Prostate gland (tissue), 2 donors: ENCODE measurements at regions not wholly inside any gene's neighbourhood (a gene's known extent, or its start where the extent isn't known, plus 50 kb on each side); places are given as distances from the start of the nearest gene placed in this dataset.
A peak's percentile ranks its signal among the peaks of the same experiment; 100 is the strongest.
"Not testable (repeated sequence)": the region's sequence is repeated elsewhere in the genome, so short reads cannot be mapped to it uniquely, and the experiment has no call there.

Experiments
- DNase-seq: peaks from one replicate; pipeline ENCODE4 v3.0.0-alpha.2; 2019; ENCODE audit warnings: low spot score
- H3K27ac ChIP-seq, 2 donors: fragments of 200-600 bp; sonication (generic); 2 replicates each; pipeline ENCODE4 v1.5.1; 2017 to 2019
- H3K27me3 ChIP-seq: fragments of 200-600 bp; sonication (generic); replicated peaks from 2 replicates; pipeline ENCODE4 v1.5.1; 2019; ENCODE audit not compliant: insufficient read depth
- H3K36me3 ChIP-seq, 2 donors: fragments of 200-600 bp; sonication (generic); 1 replicate in 1 of 2; 2 replicates in 1 of 2; pipeline versions ENCODE4 v1.5.1 to v1.8.1; 2017 to 2019
- H3K4me1 ChIP-seq: fragments of 200-600 bp; sonication (generic); replicated peaks from 2 replicates; pipeline ENCODE4 v1.5.1; 2019
- H3K4me3 ChIP-seq, 2 donors: fragments of 200-600 bp; sonication (generic); 2 replicates each; pipeline ENCODE4 v1.5.1; 2017 to 2019
- H3K9me3 ChIP-seq: fragments of 200-600 bp; sonication (generic); 2 replicates; pipeline ENCODE4 v1.5.1; 2017
- POLR2A ChIP-seq: fragments of 450-650 bp; IDR thresholded peaks from one replicate; pipeline ENCODE4 v1.6.1; 2016; ENCODE audit warnings: antibody characterized with exemption, mild to moderate bottlenecking
- POLR2AphosphoS5 ChIP-seq: sonication (generic); formaldehyde crosslinking; IDR thresholded peaks from one replicate; pipeline ENCODE4 v1.6.1; 2017; ENCODE audit warnings: antibody characterized with exemption
- WGBS: methylation state at CpG from one replicate; pipeline ENCODE4 v1.1.5; 2018; 5-methylcytosine and 5-hydroxymethylcytosine counted together
- intact Hi-C: fragments of 100-400 bp; cut with DNase I; formaldehyde crosslinking; loops from one replicate; pipeline ENCODE4 v1.14.2; 2022
- TF ChIP-seq, protein P1 (sequence below), 4 experiments: fragments of 200-600 bp in 2 of 4; fragments of 450-650 bp in 2 of 4; sonication (generic) in 2 of 4; IDR thresholded peaks; 1 replicate in 3 of 4; 2 replicates in 1 of 4; pipeline ENCODE4 v1.5.1; 2016 to 2019; ENCODE audit warnings: antibody characterized with exemption in 4 of 4, mild to moderate bottlenecking in 2 of 4, moderate library complexity in 2 of 4

DNA sequence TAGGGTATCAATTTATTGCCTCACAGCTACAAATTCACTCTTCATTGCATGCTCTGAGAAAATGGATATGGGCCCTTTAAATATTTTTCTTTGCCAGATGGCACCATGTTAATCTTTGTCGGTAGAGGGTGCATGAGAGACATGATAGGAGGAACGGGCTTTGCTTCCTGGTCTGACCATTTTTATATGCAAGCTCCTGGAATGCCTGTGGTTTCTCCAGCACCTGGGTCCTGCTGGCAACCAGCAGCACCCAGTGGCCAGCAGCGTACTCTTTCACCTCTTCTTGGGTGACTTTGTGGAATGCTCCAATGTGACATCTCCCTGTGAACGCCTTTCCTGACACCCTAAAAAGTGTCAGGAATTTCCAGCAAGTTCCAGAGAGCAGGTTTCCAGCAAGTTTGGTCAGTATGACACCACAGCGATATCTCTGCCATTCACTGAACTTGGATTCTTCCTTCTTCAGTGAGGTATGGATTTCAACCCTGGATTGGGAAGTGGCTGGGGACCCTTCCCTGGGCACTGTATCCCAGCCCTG lies 140.3 kb upstream of the PGRMC2 start:
- peak; percentile 50 for DNase-seq
- Histone ChIP-seq H3K9me3 (no peaks in the 10 kb centered on the region), H3K4me1 (no peaks in the 10 kb centered on the region), H3K27ac (no peak overlapping the region), H3K4me3 (no peak overlapping the region), H3K36me3 (no peaks in the 10 kb centered on the region), H3K27me3 (no peaks in the 10 kb centered on the region)
- TF ChIP-seq, protein P1, sequence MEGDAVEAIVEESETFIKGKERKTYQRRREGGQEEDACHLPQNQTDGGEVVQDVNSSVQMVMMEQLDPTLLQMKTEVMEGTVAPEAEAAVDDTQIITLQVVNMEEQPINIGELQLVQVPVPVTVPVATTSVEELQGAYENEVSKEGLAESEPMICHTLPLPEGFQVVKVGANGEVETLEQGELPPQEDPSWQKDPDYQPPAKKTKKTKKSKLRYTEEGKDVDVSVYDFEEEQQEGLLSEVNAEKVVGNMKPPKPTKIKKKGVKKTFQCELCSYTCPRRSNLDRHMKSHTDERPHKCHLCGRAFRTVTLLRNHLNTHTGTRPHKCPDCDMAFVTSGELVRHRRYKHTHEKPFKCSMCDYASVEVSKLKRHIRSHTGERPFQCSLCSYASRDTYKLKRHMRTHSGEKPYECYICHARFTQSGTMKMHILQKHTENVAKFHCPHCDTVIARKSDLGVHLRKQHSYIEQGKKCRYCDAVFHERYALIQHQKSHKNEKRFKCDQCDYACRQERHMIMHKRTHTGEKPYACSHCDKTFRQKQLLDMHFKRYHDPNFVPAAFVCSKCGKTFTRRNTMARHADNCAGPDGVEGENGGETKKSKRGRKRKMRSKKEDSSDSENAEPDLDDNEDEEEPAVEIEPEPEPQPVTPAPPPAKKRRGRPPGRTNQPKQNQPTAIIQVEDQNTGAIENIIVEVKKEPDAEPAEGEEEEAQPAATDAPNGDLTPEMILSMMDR (IDR thresholded peaks at IDR 0.05) = peak in 2 of 4 experiments; percentile 54 to 68
- no peak for TF ChIP-seq POLR2A
- peak; percentile 64 for TF ChIP-seq POLR2AphosphoS5
- intact Hi-C loops = no loop called here
- WGBS = 36% methylated on average over 4 of the region's 5 CpGs

DNA sequence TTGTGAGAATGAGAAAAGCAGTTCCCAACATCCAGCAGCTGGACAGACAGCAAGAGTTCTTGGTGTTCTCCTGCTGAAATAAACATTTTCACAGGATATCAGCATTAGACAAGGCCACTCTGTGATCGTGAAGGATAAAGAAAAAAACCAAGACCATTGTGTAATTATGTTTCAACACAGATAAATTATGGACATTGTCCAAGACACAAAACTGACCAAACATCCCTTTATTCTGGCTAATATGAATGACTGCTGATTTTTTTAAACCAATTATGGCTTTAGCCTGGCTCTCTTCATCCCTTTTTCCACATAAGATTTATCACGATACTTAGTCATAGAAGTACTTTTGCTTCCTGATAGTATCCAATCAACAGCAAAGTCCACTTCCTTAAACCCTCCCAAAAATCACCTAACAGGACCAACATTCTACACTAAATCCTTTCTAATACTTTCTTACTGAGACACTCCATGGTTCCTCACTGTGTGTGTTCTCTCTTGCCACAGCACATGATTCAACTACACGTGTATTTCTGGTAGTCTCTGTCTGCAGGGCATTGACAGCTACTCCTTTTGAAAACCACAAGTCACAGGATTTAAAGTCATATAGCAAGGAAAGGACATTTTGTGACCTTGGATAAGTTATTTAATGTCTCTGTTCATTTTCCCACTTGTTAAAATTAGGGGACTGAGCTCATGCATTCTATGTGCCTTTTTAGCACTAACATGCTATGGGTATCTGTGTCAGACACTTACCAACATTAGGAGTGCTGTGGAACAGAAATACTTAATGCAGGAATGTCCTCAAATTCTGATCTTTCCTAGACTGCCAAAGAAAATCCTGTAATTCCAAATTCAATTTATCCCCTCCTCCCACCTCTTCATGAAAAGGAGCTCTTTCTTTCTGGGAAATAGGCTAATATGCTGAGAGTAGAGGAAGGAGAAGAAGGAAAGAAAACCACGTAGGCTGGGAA lies 137.2 kb upstream of the PGRMC2 start:
- Histone ChIP-seq H3K9me3 (no peaks in the 10 kb centered on the region), H3K36me3 (no peaks in the 10 kb centered on the region), H3K27ac (no peak overlapping the region), H3K4me1 (no peaks in the 10 kb centered on the region), H3K4me3 (no peak overlapping the region), H3K27me3 (no peaks in the 10 kb centered on the region)
- 56% methylated on average over 4 of the region's 4 CpGs for whole genome bisulfite sequencing
- DNase-seq = no peak
- intact Hi-C loops = loop anchor here (2.0 kb wide), 2 partner anchors 30 to 38 kb away; no protein-coding TSS in a partner anchor
- TF ChIP-seq POLR2AphosphoS5 = no peak
- no peak for TF ChIP-seq POLR2A
- TF ChIP-seq, protein P1 (IDR thresholded peaks at IDR 0.05) = no peak

DNA sequence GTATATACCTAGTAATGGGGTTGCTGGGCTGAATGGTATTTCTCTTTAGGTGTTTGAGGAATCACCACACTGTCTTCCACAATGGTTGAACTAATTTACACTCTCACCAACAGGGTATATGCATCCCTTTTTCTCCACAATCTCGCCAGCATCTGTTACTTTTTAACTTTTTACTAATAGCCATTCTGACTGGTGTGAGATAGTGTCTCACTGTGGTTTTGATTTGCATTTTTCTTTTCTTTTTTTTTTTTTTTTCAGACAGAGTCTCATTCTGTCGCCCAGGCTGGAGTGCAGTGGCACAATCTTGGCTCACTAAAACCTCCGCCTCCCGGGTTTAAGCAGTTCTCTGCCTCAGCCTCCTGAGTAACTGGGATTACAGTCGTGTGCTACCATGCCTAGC lies 134.7 kb upstream of the PGRMC2 start:
- 93% methylated on average over 5 of the region's 5 CpGs for WGBS
- H3K4me3 ChIP-seq, H3K27me3 ChIP-seq, DNase-seq, intact Hi-C loops, H3K36me3 ChIP-seq, H3K27ac ChIP-seq, H3K4me1 ChIP-seq, H3K9me3 ChIP-seq: not testable (repeated sequence)

DNA sequence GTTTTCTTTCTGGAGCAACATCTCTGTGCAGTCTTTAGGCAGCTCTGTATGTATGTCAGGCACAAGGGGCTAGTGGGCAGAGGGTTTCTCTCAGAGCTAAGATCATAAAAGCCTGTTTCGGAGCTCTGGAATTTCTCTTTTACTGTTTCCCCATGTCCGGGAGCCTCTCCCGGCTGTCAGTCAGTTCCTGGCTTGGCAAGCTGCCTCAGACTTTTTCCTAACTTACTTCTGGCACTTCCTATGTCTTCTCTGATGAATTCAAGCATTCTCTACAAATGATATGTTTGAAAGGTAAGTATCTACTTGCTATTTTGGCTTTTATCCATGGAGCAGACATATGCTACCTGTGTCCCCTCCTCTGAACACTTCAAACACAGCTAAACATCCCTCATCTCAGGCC lies 129.3 kb upstream of the PGRMC2 start:
- TF ChIP-seq, protein P1 (IDR thresholded peaks at IDR 0.05) = no peak
- TF ChIP-seq POLR2AphosphoS5 = no peak
- TF ChIP-seq POLR2A = no peak
- Histone ChIP-seq H3K9me3 (no peaks in the 10 kb centered on the region), H3K36me3 (no peaks in the 10 kb centered on the region), H3K27me3 (no peaks in the 10 kb centered on the region), H3K27ac (no peak overlapping the region), H3K4me3 (no peak overlapping the region), H3K4me1 (no peaks in the 10 kb centered on the region)
- 44% methylated on average over 3 of the region's 3 CpGs for WGBS
- intact Hi-C loops = no loop called here
- no peak for DNase-seq

DNA sequence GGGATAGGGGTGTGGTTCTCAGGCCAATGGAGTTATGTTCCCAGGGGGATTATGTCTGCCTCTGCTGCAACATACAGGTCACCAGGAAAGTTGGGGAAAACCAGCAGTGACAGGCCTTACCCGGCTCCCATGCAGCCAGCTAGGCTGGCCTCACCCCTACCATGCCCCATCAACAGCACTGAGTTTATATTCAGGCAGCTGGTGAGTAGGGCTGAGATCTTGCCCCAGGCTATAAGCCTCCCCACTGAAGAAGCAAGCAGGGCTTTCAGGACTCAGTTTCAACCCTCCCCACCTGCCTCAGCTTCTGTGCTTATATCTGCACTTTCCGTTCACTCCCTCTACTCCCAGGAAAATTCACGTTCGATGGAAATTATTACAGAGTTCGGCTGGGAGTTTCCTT lies 122.4 kb upstream of the PGRMC2 start:
- no peaks in the 10 kb centered on the region for H3K36me3 ChIP-seq
- H3K27me3 ChIP-seq = no peaks in the 10 kb centered on the region
- TF ChIP-seq, protein P1 (IDR thresholded peaks at IDR 0.05) = no peak
- TF ChIP-seq POLR2A (no peak), POLR2AphosphoS5 (no peak)
- intact Hi-C loops = no loop called here
- no peaks in the 10 kb centered on the region for H3K4me1 ChIP-seq
- 77% methylated on average over 5 of the region's 5 CpGs for WGBS
- no peak for DNase-seq
- H3K4me3 ChIP-seq = no peak overlapping the region
- no peaks in the 10 kb centered on the region for H3K9me3 ChIP-seq
- no peak overlapping the region for H3K27ac ChIP-seq
